ENCODE measurements at regions not wholly inside any gene's neighbourhood (a gene's known extent, or its start where the extent isn't known, plus 50 kb on each side); places are given as distances from the start of the nearest gene placed in this dataset.
A peak's percentile ranks its signal among the peaks of the same experiment; 100 is the strongest.

DNA sequence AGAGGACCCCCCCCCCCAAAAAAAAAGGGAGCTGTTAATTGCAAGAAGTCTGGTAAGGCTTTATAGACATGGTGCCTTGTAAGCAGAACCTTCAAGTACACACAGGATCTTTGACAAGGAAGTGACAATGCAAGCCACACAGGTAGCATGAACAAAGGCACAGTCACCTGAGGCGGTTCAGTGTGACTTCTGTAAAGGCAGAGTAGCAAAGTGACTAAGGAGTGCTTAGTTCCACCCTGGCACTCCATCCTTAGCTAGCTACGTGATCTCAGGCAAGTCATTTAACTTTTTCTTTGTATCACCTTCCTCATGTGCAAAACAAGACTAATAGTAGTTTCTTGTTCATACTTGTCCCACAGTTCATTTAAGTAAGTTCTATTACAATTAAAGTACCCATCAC lies 282.0 kb downstream of the PRELID2 start:
- no peak for DNase-seq
- WGBS (ENCODE audit: insufficient coverage) = no CpG with 5 or more reads among the region's 2 CpGs
- Histone ChIP-seq H3K4me3 (ENCODE audit: low read length) (no peak overlapping the region), H3K27ac (ENCODE audit: low read length) (no peak overlapping the region), H3K9me3 (replicated peaks; ENCODE audit: control insufficient read depth, low read depth, low read length) (no peaks in the 10 kb centered on the region), H3K4me1 (ENCODE audit: control insufficient read depth, insufficient read depth, low read length) (no peaks in the 10 kb centered on the region), H3K36me3 (ENCODE audit: control insufficient read depth, insufficient read depth, low read length) (no peaks in the 10 kb centered on the region), H3K27me3 (ENCODE audit: control insufficient read depth, insufficient read depth, low read length) (no peaks in the 10 kb centered on the region)

DNA sequence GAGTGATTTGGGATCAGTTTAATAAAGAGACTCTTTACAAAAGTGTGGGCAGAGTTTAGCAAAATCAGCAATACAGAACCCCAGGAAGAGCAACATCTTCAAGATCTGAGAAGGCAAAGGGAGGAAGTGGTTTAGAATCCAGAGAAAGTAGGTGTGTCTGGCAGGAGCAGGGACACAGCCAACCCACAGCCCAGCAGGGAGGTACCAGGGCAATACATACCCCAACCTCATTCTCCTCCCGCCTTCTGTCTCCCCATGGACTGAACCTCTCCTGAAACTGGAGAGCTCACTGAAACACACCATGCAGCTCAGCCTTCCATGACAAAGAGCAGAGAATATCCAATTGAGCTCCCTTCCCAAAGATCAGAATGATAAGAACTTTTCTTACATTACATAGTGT lies 283.4 kb downstream of the PRELID2 start:
- Histone ChIP-seq H3K9me3 (replicated peaks; ENCODE audit: control insufficient read depth, low read depth, low read length) (no peaks in the 10 kb centered on the region), H3K27ac (ENCODE audit: low read length) (no peak overlapping the region), H3K4me3 (ENCODE audit: low read length) (no peak overlapping the region), H3K36me3 (ENCODE audit: control insufficient read depth, insufficient read depth, low read length) (no peaks in the 10 kb centered on the region), H3K4me1 (ENCODE audit: control insufficient read depth, insufficient read depth, low read length) (no peaks in the 10 kb centered on the region), H3K27me3 (ENCODE audit: control insufficient read depth, insufficient read depth, low read length) (no peaks in the 10 kb centered on the region)
- no peak for DNase-seq
- WGBS (ENCODE audit: insufficient coverage) = 100% methylated on average over 1 of the region's 1 CpG

DNA sequence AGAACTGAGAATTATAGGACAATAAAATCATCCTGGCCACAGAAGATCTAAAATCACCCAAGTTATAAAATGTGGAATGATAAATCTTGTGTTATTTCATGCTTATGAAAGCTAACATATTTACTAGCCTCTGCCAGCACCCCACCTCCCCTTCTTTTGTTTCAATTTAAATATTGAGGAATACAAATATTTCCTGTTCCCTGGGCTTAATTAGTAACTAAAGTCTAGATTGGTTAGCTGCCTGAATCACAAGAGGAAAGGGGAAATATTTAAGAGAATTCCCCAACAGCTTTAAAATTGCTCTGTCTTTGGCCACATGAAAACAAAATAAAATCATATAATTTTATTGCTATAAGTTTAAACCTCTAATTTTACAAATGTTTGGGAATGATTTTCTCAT lies 287.0 kb downstream of the PRELID2 start:
- H3K36me3 ChIP-seq (ENCODE audit: control insufficient read depth, insufficient read depth, low read length) = no peaks in the 10 kb centered on the region
- H3K4me1 ChIP-seq (ENCODE audit: control insufficient read depth, insufficient read depth, low read length) = no peaks in the 10 kb centered on the region
- H3K27ac ChIP-seq (ENCODE audit: low read length) = no peak overlapping the region
- no peaks in the 10 kb centered on the region for H3K9me3 ChIP-seq (replicated peaks; ENCODE audit: control insufficient read depth, low read depth, low read length)
- no peaks in the 10 kb centered on the region for H3K27me3 ChIP-seq (ENCODE audit: control insufficient read depth, insufficient read depth, low read length)
- no peak for DNase-seq
- no peak overlapping the region for H3K4me3 ChIP-seq (ENCODE audit: low read length)

DNA sequence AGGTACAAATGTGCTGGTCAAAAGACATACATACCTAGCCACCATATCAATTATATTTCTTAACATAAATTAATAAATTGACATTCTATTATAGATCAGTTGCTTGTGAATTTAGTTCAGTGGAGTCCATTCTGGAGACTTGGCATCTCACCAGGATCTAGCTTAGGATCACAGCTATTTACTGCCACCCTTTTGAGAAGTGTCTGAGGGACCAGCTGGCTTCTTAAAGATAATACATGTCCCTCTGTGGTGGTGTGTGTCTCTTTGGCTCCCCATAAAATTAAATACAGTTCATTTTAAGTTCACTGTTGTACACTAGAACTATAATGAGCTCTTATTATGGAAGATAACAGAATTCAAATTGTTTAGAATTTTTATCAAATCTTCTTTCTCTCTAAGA lies 290.7 kb downstream of the PRELID2 start:
- no peaks in the 10 kb centered on the region for H3K36me3 ChIP-seq (ENCODE audit: control insufficient read depth, insufficient read depth, low read length)
- H3K27me3 ChIP-seq (ENCODE audit: control insufficient read depth, insufficient read depth, low read length) = no peaks in the 10 kb centered on the region
- H3K9me3 ChIP-seq (replicated peaks; ENCODE audit: control insufficient read depth, low read depth, low read length) = no peaks in the 10 kb centered on the region
- no peak for DNase-seq
- H3K27ac ChIP-seq (ENCODE audit: low read length) = no peak overlapping the region
- H3K4me3 ChIP-seq (ENCODE audit: low read length) = no peak overlapping the region
- no peaks in the 10 kb centered on the region for H3K4me1 ChIP-seq (ENCODE audit: control insufficient read depth, insufficient read depth, low read length)

DNA sequence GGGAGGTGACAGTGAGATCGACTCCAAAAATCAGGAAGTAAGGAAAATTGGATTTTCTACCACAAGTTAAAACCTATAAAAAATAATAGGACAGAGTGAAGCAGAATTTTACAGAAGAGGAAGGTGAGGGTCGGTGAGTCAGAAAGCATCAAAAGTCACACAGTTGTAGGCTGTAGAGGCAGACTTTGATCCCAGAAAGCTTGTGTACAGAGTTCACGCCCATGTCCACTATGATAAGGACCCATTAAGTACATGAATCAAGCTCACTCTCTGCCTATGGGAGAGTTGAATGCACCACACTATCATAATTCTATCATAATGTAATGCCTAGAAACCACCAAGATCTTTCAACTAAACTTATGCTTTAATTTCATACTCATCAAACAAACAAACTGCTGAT lies 291.2 kb downstream of the PRELID2 start:
- 100% methylated on average over 1 of the region's 3 CpGs for WGBS (ENCODE audit: insufficient coverage)
- Histone ChIP-seq H3K27ac (ENCODE audit: low read length) (no peak overlapping the region), H3K36me3 (ENCODE audit: control insufficient read depth, insufficient read depth, low read length) (no peaks in the 10 kb centered on the region), H3K9me3 (replicated peaks; ENCODE audit: control insufficient read depth, low read depth, low read length) (no peaks in the 10 kb centered on the region), H3K4me3 (ENCODE audit: low read length) (no peak overlapping the region), H3K4me1 (ENCODE audit: control insufficient read depth, insufficient read depth, low read length) (no peaks in the 10 kb centered on the region), H3K27me3 (ENCODE audit: control insufficient read depth, insufficient read depth, low read length) (no peaks in the 10 kb centered on the region)
- no peak for DNase-seq

DNA sequence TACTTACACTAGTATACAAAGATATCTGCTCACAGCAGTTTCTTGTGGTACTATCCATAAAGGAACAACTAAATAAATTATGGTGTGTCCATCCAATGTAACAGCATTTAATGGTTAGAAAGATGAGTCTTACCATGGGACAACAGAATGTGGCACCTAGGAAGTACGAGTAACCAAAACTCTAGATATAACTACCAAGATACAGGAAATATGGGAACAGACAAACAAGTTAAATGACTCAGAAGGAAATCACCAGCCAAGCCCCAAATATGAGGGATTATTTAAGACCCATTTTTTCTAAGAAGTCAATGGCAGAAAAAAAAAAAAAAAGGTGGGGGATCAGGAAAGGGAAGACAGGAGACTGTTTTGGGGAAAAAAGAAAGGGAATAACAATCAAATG lies 294.8 kb downstream of the PRELID2 start:
- Histone ChIP-seq H3K27ac (ENCODE audit: low read length) (no peak overlapping the region), H3K9me3 (replicated peaks; ENCODE audit: control insufficient read depth, low read depth, low read length) (no peaks in the 10 kb centered on the region), H3K4me3 (ENCODE audit: low read length) (no peak overlapping the region), H3K36me3 (ENCODE audit: control insufficient read depth, insufficient read depth, low read length) (no peaks in the 10 kb centered on the region), H3K4me1 (ENCODE audit: control insufficient read depth, insufficient read depth, low read length) (no peaks in the 10 kb centered on the region), H3K27me3 (ENCODE audit: control insufficient read depth, insufficient read depth, low read length) (no peaks in the 10 kb centered on the region)
- WGBS (ENCODE audit: insufficient coverage) = no CpG with 5 or more reads among the region's 1 CpG
- DNase-seq = no peak

DNA sequence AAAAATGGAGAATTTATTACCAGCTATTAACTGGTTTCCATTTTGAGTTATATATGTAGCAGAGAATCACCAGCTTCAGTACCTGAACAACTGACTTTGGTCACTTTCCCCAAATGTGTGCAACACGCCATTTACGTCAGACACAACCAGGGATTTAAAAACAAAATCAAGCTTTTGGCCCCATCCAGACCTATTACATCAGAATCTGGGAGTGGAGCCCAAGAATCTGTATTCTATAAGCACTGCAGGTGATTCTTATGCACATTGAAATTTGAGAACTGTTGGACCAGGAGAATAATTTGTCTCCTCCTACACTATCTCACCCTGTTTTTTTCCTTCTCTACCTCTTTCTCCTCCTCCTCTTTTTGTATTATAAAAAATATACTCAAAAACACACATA lies 295.9 kb downstream of the PRELID2 start:
- no CpG with 5 or more reads among the region's 2 CpGs for WGBS (ENCODE audit: insufficient coverage)
- DNase-seq = no peak

DNA sequence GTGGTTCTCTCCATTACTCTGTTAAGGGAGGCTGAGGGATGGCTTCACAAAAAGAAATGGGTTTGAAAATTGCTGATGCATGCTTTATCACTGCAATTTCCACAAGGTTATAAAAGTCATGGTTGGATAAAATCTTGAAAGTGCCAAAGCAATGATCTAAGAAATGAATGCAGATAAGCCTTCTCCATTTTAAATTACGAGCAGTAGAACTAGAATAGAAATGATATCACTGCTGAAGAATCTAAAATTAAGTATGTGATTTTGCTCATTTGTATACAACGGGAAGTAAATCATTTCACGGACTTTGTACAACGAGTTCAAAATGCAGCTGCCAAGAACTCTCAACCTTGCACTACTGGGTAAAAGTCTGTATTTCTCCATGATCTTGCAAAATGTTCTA lies 299.0 kb downstream of the PRELID2 start:
- no CpG with 5 or more reads among the region's 4 CpGs for WGBS (ENCODE audit: insufficient coverage)
- Histone ChIP-seq H3K4me1 (ENCODE audit: control insufficient read depth, insufficient read depth, low read length) (no peaks in the 10 kb centered on the region), H3K27ac (ENCODE audit: low read length) (no peak overlapping the region), H3K36me3 (ENCODE audit: control insufficient read depth, insufficient read depth, low read length) (no peaks in the 10 kb centered on the region), H3K9me3 (replicated peaks; ENCODE audit: control insufficient read depth, low read depth, low read length) (no peaks in the 10 kb centered on the region), H3K27me3 (ENCODE audit: control insufficient read depth, insufficient read depth, low read length) (no peaks in the 10 kb centered on the region), H3K4me3 (ENCODE audit: low read length) (no peak overlapping the region)
- no peak for DNase-seq

More for the DNA sequence above, 295.9 kb downstream of the PRELID2 start:
- Histone ChIP-seq H3K27ac (ENCODE audit: low read length) (no peak overlapping the region), H3K4me1 (ENCODE audit: control insufficient read depth, insufficient read depth, low read length) (no peaks in the 10 kb centered on the region), H3K9me3 (replicated peaks; ENCODE audit: control insufficient read depth, low read depth, low read length) (no peaks in the 10 kb centered on the region), H3K36me3 (ENCODE audit: control insufficient read depth, insufficient read depth, low read length) (no peaks in the 10 kb centered on the region), H3K4me3 (ENCODE audit: low read length) (no peak overlapping the region), H3K27me3 (ENCODE audit: control insufficient read depth, insufficient read depth, low read length) (no peaks in the 10 kb centered on the region)

DNA sequence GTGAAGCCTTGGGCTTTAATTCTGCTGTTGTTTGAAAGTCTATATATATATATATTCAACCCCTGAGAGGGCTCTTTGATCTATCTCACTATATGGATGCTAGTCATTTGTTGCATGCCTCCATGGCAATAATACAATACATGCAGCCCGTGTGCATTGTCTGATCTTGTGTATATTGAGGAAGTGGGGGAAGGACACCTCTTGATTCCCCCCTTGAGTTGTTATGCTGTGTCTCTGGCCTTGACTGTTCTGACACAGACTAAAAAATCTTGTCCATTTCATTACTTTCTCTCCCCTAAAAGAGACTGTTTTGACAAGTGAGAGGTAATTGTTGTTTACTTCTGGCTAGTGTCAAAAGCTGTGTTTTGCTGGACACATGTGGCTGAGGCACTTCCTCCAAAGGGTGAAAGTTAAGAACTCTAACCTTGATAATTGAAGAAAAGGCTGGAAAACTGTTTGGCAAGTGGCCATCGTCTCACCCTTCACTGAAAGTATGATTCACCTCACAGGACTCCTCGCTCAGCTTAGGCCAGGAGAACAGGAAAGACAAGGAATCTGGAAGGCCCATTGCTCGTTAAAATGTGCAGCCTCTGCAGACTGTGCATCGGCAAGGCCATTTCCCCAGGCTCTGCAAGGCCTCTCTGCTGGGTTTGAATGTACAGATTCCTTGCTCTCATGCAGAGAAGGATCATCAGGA lies 304.0 kb downstream of the PRELID2 start:
- 15% methylated on average over 2 of the region's 5 CpGs for WGBS (ENCODE audit: insufficient coverage)
- Histone ChIP-seq H3K27ac (ENCODE audit: low read length) (no peak overlapping the region), H3K4me1 (ENCODE audit: control insufficient read depth, insufficient read depth, low read length) (no peaks in the 10 kb centered on the region), H3K27me3 (ENCODE audit: control insufficient read depth, insufficient read depth, low read length) (no peaks in the 10 kb centered on the region), H3K36me3 (ENCODE audit: control insufficient read depth, insufficient read depth, low read length) (no peaks in the 10 kb centered on the region), H3K9me3 (replicated peaks; ENCODE audit: control insufficient read depth, low read depth, low read length) (no peaks in the 10 kb centered on the region), H3K4me3 (ENCODE audit: low read length) (no peak overlapping the region)
- peak; percentile 19 for DNase-seq

DNA sequence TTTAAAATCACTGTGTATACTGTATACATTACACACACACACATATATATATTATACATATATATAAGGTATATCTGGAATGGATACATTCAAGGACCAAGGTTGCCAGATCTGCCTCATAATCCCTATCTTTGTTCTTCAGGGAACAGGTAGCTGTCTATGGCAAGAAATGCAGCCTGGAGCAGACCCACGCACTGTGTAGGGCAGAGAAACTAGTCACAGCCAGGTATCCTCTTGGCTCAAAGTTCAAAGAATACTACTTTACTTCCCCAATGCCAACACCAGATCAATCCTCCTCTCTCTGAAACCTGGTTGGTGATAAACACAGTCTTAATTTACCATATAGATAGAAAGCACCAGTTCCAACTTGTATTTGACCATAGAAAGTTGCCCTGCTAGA lies 313.6 kb downstream of the PRELID2 start:
- no peaks in the 10 kb centered on the region for H3K36me3 ChIP-seq (ENCODE audit: control insufficient read depth, insufficient read depth, low read length)
- H3K27me3 ChIP-seq (ENCODE audit: control insufficient read depth, insufficient read depth, low read length) = no peaks in the 10 kb centered on the region
- no peak overlapping the region for H3K27ac ChIP-seq (ENCODE audit: low read length)
- no CpG with 5 or more reads among the region's 1 CpG for WGBS (ENCODE audit: insufficient coverage)
- no peaks in the 10 kb centered on the region for H3K4me1 ChIP-seq (ENCODE audit: control insufficient read depth, insufficient read depth, low read length)
- H3K9me3 ChIP-seq (replicated peaks; ENCODE audit: control insufficient read depth, low read depth, low read length) = peaks cover 2% of the 10 kb centered on the region
- H3K4me3 ChIP-seq (ENCODE audit: low read length) = no peak overlapping the region
- no peak for DNase-seq

DNA sequence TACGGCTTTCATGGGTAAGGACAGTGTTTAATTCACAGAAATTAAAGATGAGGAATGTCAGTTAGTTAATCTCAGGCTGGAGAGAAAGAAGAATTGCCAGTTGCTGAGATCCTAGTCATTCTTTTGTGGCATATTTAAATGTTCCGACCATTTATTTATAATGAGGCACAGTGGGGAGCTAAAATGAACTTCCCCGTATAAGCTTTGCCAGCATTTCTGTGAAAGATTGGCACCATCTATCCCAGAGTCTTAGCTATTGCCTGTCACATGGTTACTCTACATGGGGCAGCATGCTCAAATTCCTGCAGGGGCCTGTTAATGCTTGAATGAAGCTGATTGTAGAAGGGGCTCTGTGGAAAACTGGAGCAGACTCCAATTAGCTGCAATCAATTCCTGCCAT lies 314.1 kb downstream of the PRELID2 start:
- Histone ChIP-seq H3K4me3 (ENCODE audit: low read length) (no peak overlapping the region), H3K27me3 (ENCODE audit: control insufficient read depth, insufficient read depth, low read length) (no peaks in the 10 kb centered on the region), H3K27ac (ENCODE audit: low read length) (no peak overlapping the region), H3K36me3 (ENCODE audit: control insufficient read depth, insufficient read depth, low read length) (no peaks in the 10 kb centered on the region), H3K9me3 (replicated peaks; ENCODE audit: control insufficient read depth, low read depth, low read length) (peaks cover 2% of the 10 kb centered on the region), H3K4me1 (ENCODE audit: control insufficient read depth, insufficient read depth, low read length) (no peaks in the 10 kb centered on the region)
- DNase-seq = no peak
- 47% methylated on average over 2 of the region's 3 CpGs for WGBS (ENCODE audit: insufficient coverage)
